ENCODE measurements at regions not wholly inside any gene's neighbourhood (a gene's known extent, or its start where the extent isn't known, plus 50 kb on each side); places are given as distances from the start of the nearest gene placed in this dataset.
"Not testable (repeated sequence)": the region's sequence is repeated elsewhere in the genome, so short reads cannot be mapped to it uniquely, and the experiment has no call there.

DNA sequence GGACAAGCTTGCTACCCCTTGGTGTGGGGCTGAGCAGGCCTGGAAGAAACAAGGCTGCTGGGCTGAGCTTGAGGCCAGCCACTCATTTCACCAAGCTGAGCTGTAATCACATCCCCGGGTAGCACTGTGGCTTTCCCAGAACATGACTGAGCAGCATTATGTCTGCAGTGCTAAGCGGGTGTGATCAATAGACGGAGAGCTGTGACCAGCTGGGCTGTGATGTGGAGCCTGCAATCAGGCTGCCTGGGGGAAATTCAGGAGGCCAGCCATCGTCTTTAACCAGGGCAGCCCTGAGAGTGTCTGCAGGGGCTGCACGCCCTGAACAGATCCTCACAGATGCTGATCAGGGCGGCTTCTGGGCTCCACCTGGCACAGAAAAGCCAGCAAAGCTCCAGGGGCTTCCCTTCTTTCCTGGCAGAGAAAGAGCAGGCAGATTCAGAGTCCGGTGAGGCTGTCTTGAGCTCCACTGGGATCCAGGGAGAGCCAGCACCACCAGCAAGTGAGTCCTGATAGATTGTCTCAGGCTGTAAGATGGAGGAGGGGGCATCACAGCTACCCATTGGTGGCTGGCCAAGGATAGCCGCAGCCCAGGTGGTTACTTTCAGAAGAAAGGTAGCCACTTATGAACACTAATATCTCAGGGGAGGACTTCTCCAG is 165.9 kb downstream of the NRN1 start:
- H3K27ac ChIP-seq (ENCODE audit: low read length) = no peak overlapping the region
- H3K36me3 ChIP-seq (ENCODE audit: control insufficient read depth in 2 of 2, insufficient read depth in 2 of 2, low read length in 2 of 2) = no peaks in the 10 kb centered on the region
- no peaks in the 10 kb centered on the region for H3K27me3 ChIP-seq (ENCODE audit: control insufficient read depth in 1 of 2, insufficient read depth in 2 of 2, low read length in 2 of 2)
- H3K9me3 ChIP-seq (ENCODE audit: control insufficient read depth in 2 of 2, low read length in 2 of 2) = peaks cover 0 to 3% of the 10 kb centered on the region in 2 donors
- H3K9ac ChIP-seq (ENCODE audit: low read length in 2 of 2) = no peak overlapping the region
- H3K4me3 ChIP-seq (ENCODE audit: low read length in 2 of 2) = no peak overlapping the region
- no peaks in the 10 kb centered on the region for H3K4me1 ChIP-seq (ENCODE audit: control insufficient read depth, insufficient read depth, low read length)

DNA sequence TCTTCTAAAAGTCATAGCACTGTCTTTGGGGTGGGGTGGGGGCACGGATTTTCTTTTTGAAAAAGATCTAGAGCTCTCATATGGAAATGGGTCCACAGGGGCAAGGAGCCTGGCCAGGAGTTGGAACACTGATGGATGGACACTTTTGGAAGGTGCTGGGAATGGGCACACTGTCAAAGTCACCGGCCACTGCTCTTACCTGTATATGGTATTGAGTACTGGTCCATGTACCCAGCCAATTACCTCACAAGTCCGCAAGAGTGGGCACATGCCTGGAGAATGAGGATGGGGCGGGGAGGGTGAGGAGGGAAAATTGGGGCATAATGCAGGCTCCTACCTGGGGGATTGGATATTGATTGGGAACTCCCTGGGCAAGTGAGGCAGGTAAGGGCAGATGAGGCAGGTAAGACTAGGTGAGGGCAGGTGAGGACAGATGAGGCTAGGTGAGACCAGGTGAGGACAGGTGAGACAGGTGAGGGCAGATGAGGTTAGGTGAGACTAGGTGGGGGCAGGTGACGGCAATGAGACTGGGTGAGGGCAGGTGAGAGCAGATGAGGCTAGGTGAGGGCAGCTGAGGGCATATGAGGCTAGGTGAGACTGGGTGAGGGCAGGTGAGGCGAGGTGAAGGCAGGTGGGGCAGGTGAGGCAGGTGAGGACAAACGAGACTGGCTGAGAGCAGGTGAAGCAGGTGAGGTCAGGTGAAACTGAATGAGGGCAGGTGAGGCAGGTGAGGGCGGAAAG is 167.9 kb downstream of the NRN1 start:
- Histone ChIP-seq H3K9ac (ENCODE audit: low read length in 2 of 2) (no peak overlapping the region), H3K27me3 (ENCODE audit: control insufficient read depth in 1 of 2, insufficient read depth in 2 of 2, low read length in 2 of 2) (no peaks in the 10 kb centered on the region), H3K4me1 (ENCODE audit: control insufficient read depth, insufficient read depth, low read length) (no peaks in the 10 kb centered on the region), H3K4me3 (ENCODE audit: low read length in 2 of 2) (no peak overlapping the region), H3K27ac (ENCODE audit: low read length) (no peak overlapping the region), H3K9me3 (ENCODE audit: control insufficient read depth in 2 of 2, low read length in 2 of 2) (no peaks in the 10 kb centered on the region), H3K36me3 (ENCODE audit: control insufficient read depth in 2 of 2, insufficient read depth in 2 of 2, low read length in 2 of 2) (no peaks in the 10 kb centered on the region)

DNA sequence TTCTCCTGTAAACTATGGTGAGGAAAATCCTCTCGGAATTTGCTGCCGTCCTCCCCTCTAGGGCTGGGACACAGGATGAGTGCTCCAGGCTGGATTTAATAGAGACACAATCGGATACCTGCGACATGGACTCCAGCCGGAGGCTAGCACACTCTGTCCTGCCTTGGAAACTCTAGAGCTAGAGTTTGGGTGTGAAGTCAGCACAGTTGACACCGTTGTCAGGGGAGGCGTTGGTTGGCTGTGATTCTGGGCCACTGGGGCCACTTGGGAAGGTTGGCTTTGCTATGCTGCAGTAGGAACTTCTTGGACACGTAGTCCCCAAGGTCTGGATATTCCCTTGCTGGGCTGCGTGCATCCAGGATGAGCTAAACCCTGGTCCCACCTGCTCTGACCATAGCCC is 169.4 kb downstream of the NRN1 start:
- Histone ChIP-seq H3K27me3 (ENCODE audit: control insufficient read depth in 1 of 2, insufficient read depth in 2 of 2, low read length in 2 of 2) (no peaks in the 10 kb centered on the region), H3K4me3 (ENCODE audit: low read length in 2 of 2) (no peak overlapping the region), H3K9me3 (ENCODE audit: control insufficient read depth in 2 of 2, low read length in 2 of 2) (no peaks in the 10 kb centered on the region), H3K27ac (ENCODE audit: low read length) (no peak overlapping the region), H3K9ac (ENCODE audit: low read length in 2 of 2) (no peak overlapping the region), H3K4me1 (ENCODE audit: control insufficient read depth, insufficient read depth, low read length) (no peaks in the 10 kb centered on the region), H3K36me3 (ENCODE audit: control insufficient read depth in 2 of 2, insufficient read depth in 2 of 2, low read length in 2 of 2) (no peaks in the 10 kb centered on the region)

DNA sequence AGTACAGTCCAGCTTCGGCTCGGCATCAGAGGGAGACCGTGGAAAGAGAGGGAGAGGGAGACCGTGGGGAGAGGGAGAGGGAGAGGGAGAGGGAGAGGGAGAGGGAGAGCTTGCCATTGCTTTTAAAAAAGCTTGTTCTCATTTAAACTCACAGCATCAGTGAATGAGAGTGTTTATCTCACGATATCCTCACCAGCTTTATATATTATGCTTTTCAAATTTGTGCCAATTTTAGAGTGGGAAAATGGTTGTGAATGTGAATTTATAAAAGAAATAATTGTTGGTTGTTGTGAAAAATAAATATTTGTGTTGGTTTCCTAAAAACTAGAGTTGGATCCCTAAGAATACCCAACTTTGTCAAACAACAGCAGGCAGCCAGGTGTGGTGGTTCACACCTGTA is 170.1 kb downstream of the NRN1 start:
- H3K27ac ChIP-seq (ENCODE audit: low read length); H3K4me1 ChIP-seq (ENCODE audit: control insufficient read depth, insufficient read depth, low read length); H3K9ac ChIP-seq (ENCODE audit: low read length in 2 of 2); H3K9me3 ChIP-seq (ENCODE audit: control insufficient read depth in 2 of 2, low read length in 2 of 2); H3K27me3 ChIP-seq (ENCODE audit: control insufficient read depth in 1 of 2, insufficient read depth in 2 of 2, low read length in 2 of 2); H3K4me3 ChIP-seq (ENCODE audit: low read length in 2 of 2); H3K36me3 ChIP-seq (ENCODE audit: control insufficient read depth in 2 of 2, insufficient read depth in 2 of 2, low read length in 2 of 2): not testable (repeated sequence)

DNA sequence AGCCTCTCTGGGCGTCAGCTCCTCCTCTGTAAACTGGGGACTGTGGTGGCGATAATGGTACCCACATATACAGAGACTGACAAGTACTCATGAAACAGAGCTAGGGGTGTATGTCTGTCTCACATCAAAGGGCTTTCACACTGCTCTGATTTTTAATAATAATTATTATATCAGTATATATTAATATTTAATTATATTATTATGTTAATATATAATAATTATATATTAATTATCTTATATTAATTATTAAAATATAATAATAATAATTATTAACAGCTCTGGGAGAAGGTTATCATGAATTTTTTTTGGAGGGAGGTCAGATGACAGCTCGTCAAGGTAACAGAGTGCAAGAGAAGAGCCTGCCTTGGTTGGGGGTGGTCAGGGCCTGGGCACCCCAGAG is 173.6 kb downstream of the NRN1 start:
- Histone ChIP-seq H3K4me3 (ENCODE audit: low read length in 2 of 2) (no peak overlapping the region), H3K9ac (ENCODE audit: low read length in 2 of 2) (no peak overlapping the region), H3K9me3 (ENCODE audit: control insufficient read depth in 2 of 2, low read length in 2 of 2) (no peaks in the 10 kb centered on the region), H3K36me3 (ENCODE audit: control insufficient read depth in 2 of 2, insufficient read depth in 2 of 2, low read length in 2 of 2) (no peaks in the 10 kb centered on the region), H3K4me1 (ENCODE audit: control insufficient read depth, insufficient read depth, low read length) (no peaks in the 10 kb centered on the region), H3K27ac (ENCODE audit: low read length) (no peak overlapping the region), H3K27me3 (ENCODE audit: control insufficient read depth in 1 of 2, insufficient read depth in 2 of 2, low read length in 2 of 2) (no peaks in the 10 kb centered on the region)

DNA sequence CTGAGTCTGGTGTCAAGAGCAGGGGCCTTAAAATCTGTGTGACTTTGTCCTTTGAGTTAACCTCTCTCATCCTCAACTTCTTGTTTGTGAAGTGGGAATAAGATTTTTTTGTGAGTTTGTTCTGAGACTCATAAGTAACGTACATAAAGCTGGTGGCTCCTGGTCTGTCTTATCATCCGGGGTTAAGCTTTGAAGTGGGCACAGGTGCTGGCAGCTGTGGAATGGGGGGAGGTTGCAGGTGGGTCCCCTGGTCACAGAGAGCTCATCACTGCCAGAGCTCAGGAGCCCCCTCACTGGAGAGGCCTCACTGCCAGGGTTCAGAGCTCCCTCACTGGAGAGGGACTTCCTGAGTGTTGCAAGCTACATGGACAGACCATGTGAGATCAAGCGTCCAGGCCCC is 174.1 kb downstream of the NRN1 start:
- no peaks in the 10 kb centered on the region for H3K36me3 ChIP-seq (ENCODE audit: control insufficient read depth in 2 of 2, insufficient read depth in 2 of 2, low read length in 2 of 2)
- H3K4me3 ChIP-seq (ENCODE audit: low read length in 2 of 2) = no peak overlapping the region
- H3K27me3 ChIP-seq (ENCODE audit: control insufficient read depth in 1 of 2, insufficient read depth in 2 of 2, low read length in 2 of 2) = no peaks in the 10 kb centered on the region
- H3K4me1 ChIP-seq (ENCODE audit: control insufficient read depth, insufficient read depth, low read length) = no peaks in the 10 kb centered on the region
- H3K27ac ChIP-seq (ENCODE audit: low read length) = no peak overlapping the region
- no peak overlapping the region for H3K9ac ChIP-seq (ENCODE audit: low read length in 2 of 2)
- no peaks in the 10 kb centered on the region for H3K9me3 ChIP-seq (ENCODE audit: control insufficient read depth in 2 of 2, low read length in 2 of 2)

DNA sequence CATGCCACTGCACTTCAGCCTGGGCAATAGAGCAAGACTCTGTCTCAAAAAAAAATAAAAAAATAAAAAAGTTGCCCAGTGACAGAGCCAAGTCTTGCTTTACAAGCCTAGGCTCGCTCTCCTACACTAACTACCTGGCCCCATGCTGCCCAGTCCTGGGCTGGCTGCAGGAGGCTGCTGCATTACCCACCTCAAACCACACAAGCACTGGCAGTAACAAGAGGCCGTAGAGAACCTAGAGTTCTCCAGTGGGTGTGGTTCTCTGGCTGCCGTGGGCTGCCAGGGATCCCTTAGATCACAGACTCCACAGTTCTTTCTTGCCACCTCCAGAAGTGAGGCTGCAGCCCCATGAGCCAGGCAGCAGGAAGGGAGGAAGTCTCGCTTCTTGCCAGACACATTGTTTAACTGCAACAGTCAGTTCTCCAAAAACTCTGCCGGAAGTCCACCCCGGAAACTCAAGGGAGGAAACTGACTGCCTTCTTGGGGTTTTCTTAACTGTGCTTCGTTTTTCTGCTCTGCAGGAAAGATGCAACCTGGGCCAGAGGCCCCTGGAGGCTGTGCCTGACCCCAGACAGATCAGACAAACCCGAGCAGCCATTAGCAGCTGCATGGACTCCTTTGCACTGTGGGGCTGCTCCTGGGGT is 175.4 kb downstream of the NRN1 start:
- H3K27ac ChIP-seq (ENCODE audit: low read length); H3K9ac ChIP-seq (ENCODE audit: low read length in 2 of 2); H3K4me3 ChIP-seq (ENCODE audit: low read length in 2 of 2); H3K4me1 ChIP-seq (ENCODE audit: control insufficient read depth, insufficient read depth, low read length); H3K36me3 ChIP-seq (ENCODE audit: control insufficient read depth in 2 of 2, insufficient read depth in 2 of 2, low read length in 2 of 2); H3K9me3 ChIP-seq (ENCODE audit: control insufficient read depth in 2 of 2, low read length in 2 of 2); H3K27me3 ChIP-seq (ENCODE audit: control insufficient read depth in 1 of 2, insufficient read depth in 2 of 2, low read length in 2 of 2): not testable (repeated sequence)

DNA sequence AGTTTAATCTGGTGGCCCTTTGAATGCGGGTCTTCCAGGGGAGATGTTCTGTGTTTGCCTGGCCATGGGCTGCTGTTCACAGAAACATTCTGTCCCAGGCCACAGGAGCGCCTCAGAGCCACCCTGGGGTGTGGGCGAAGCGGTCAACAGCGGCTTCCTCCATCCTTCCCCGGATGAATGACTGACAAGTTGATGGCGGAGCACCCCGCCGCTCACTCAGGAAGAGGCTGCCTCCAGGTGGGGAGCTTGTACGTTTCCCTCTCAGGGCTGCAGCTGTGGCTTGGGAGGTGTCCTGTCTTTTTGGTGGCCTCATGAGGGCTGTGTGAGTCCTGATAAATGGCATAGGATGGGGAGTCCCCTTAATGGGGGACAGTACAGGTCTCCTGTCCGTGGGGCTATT is 178.4 kb downstream of the NRN1 start:
- no peak overlapping the region for H3K9ac ChIP-seq (ENCODE audit: low read length in 2 of 2)
- no peaks in the 10 kb centered on the region for H3K36me3 ChIP-seq (ENCODE audit: control insufficient read depth in 2 of 2, insufficient read depth in 2 of 2, low read length in 2 of 2)
- no peak overlapping the region for H3K4me3 ChIP-seq (ENCODE audit: low read length in 2 of 2)
- H3K4me1 ChIP-seq (ENCODE audit: control insufficient read depth, insufficient read depth, low read length) = no peaks in the 10 kb centered on the region
- H3K27ac ChIP-seq (ENCODE audit: low read length) = no peak overlapping the region
- no peaks in the 10 kb centered on the region for H3K9me3 ChIP-seq (ENCODE audit: control insufficient read depth in 2 of 2, low read length in 2 of 2)
- no peaks in the 10 kb centered on the region for H3K27me3 ChIP-seq (ENCODE audit: control insufficient read depth in 1 of 2, insufficient read depth in 2 of 2, low read length in 2 of 2)

DNA sequence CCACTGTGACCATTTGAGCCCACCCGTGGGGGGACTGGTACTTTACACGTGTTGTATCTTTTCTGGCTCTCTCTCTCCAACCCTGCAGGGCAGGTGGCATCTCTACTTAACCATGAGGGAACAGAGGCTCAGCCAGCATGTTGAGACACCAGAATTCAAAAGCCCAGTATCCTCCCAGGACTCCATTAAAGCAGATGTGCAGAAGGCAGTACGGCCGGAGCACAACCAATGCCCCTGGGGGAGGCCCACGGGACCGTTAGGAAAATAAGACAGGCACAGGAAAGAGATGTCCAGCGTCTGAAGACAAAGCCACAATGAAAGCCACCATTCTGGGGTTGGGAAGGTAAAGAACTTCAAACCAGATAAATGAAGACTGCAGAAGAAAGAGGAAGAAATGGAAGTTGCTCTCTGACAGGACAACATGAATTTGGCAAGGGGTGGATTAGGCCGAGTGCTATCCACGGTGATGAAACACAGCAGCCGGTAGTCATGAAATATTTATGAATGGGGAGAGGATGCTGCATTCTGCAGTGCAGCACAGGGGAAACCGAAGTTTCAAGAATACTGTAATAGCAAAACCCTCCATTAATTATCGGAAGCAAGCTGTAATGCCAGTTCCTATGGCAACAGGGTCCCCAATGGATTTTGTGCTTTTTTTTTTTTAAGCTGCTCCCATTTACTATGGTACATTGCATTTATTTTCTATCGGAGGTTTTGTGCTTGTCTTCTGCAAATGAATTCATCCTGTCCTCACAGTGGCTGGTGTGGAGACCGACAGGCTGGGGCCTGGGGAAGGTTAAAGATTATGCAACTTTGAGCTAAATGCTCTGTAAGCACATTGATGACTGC is 179.4 kb downstream of the NRN1 start:
- Histone ChIP-seq H3K4me3 (ENCODE audit: low read length in 2 of 2) (no peak overlapping the region), H3K27me3 (ENCODE audit: control insufficient read depth in 1 of 2, insufficient read depth in 2 of 2, low read length in 2 of 2) (no peaks in the 10 kb centered on the region), H3K9ac (ENCODE audit: low read length in 2 of 2) (no peak overlapping the region), H3K9me3 (ENCODE audit: control insufficient read depth in 2 of 2, low read length in 2 of 2) (no peaks in the 10 kb centered on the region), H3K4me1 (ENCODE audit: control insufficient read depth, insufficient read depth, low read length) (no peaks in the 10 kb centered on the region), H3K27ac (ENCODE audit: low read length) (no peak overlapping the region), H3K36me3 (ENCODE audit: control insufficient read depth in 2 of 2, insufficient read depth in 2 of 2, low read length in 2 of 2) (no peaks in the 10 kb centered on the region)

DNA sequence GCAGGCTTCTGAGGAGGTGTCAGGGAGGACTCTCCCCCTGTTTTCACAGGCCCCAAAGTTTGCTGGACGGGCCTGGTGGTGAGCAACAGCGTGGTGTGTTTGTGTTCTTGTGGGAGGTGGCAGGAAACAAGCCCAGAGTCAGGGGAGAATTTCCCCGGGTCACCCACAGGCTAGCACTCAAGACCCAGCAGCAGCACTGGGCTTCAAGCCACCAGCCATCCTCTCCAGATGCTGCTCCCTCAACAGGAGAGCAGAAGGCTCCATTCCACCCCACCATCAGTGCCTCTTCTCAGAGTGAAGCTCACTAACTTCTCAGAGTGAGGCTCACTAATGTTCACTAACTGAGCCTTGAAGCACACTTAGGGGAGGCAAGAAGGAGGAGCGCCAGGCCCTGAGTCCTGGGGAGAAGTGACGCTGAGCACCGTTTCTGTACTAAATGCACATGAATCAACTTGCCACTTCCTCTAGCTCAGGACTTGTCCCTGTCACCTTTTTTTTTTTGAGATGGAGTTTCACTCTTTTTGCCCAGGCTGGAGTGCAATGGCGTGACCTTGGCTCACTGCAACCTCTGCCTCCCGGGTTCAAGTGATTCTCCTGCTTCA is 182.2 kb downstream of the NRN1 start:
- not testable (repeated sequence) for H3K36me3 ChIP-seq (ENCODE audit: control insufficient read depth in 2 of 2, insufficient read depth in 2 of 2, low read length in 2 of 2); H3K9me3 ChIP-seq (ENCODE audit: control insufficient read depth in 2 of 2, low read length in 2 of 2); H3K27ac ChIP-seq (ENCODE audit: low read length); H3K27me3 ChIP-seq (ENCODE audit: control insufficient read depth in 1 of 2, insufficient read depth in 2 of 2, low read length in 2 of 2); H3K4me3 ChIP-seq (ENCODE audit: low read length in 2 of 2); H3K9ac ChIP-seq (ENCODE audit: low read length in 2 of 2); H3K4me1 ChIP-seq (ENCODE audit: control insufficient read depth, insufficient read depth, low read length)

Measured in stomach smooth muscle (tissue), 2 donors.